ENCODE measurements at regions not wholly inside any gene's neighbourhood (a gene's known extent, or its start where the extent isn't known, plus 50 kb on each side); places are given as distances from the start of the nearest gene placed in this dataset.
"Not testable (repeated sequence)": the region's sequence is repeated elsewhere in the genome, so short reads cannot be mapped to it uniquely, and the experiment has no call there.

- TF ChIP-seq CTCF (conservative IDR thresholded peaks at IDR 0.05; ENCODE audit: low read depth, low read length) = no peak
- no peak for DNase-seq (ENCODE audit: low read depth)
- no peak overlapping the region for H3K4me3 ChIP-seq (ENCODE audit: low read depth, low read length)
Measured at GRCh38 chr5:54390539-54391031, 64.9 kb upstream of the HSPB3 start.

- no peak overlapping the region for H3K4me3 ChIP-seq (ENCODE audit: low read depth, low read length)
- peak; percentile 99 for DNase-seq (ENCODE audit: low read depth)
- TF ChIP-seq CTCF (conservative IDR thresholded peaks at IDR 0.05; ENCODE audit: low read depth, low read length) = no peak
Measured at GRCh38 chr5:54390015-54390414, 65.5 kb upstream of the HSPB3 start.

- not testable (repeated sequence) for H3K4me3 ChIP-seq (ENCODE audit: low read depth, low read length); DNase-seq (ENCODE audit: low read depth)
Measured at GRCh38 chr5:54389399-54389798, 66.1 kb upstream of the HSPB3 start.

- no peak overlapping the region for H3K4me3 ChIP-seq (ENCODE audit: low read depth, low read length)
- DNase-seq (ENCODE audit: low read depth) = no peak
- no peak for TF ChIP-seq CTCF (conservative IDR thresholded peaks at IDR 0.05; ENCODE audit: low read depth, low read length)
Measured at GRCh38 chr5:54388811-54389210, 66.7 kb upstream of the HSPB3 start.

GRCh38 chr5:54388409-54388808 is 67.1 kb upstream of the HSPB3 start:
- TF ChIP-seq CTCF (conservative IDR thresholded peaks at IDR 0.05; ENCODE audit: low read depth, low read length) = no peak
- DNase-seq (ENCODE audit: low read depth) = peak; percentile 20
- H3K4me3 ChIP-seq (ENCODE audit: low read depth, low read length) = no peak overlapping the region

- DNase-seq (ENCODE audit: low read depth) = peak; percentile 79
- H3K4me3 ChIP-seq (ENCODE audit: low read depth, low read length) = no peak overlapping the region
- TF ChIP-seq CTCF (conservative IDR thresholded peaks at IDR 0.05; ENCODE audit: low read depth, low read length) = no peak
Measured at GRCh38 chr5:54387659-54388232, 67.8 kb upstream of the HSPB3 start.

- H3K4me3 ChIP-seq (ENCODE audit: low read depth, low read length) = no peak overlapping the region
- peak; percentile 47 for DNase-seq (ENCODE audit: low read depth)
- TF ChIP-seq CTCF (conservative IDR thresholded peaks at IDR 0.05; ENCODE audit: low read depth, low read length) = no peak
Measured at GRCh38 chr5:54387031-54387430, 68.5 kb upstream of the HSPB3 start.
